Effector memory CD8-positive, alpha-beta T cell (primary cell): ENCODE measurements at regions not wholly inside any gene's neighbourhood (a gene's known extent, or its start where the extent isn't known, plus 50 kb on each side); places are given as distances from the start of the nearest gene placed in this dataset.

ENCODE experiments used
- ATAC-seq: fragments of 150-1000 bp; cut with Tn5 transposase; replicated peaks from 2 replicates; pipeline ENCODE4 v1.10.0; 2021; ENCODE audit warnings: mild to moderate bottlenecking, moderate library complexity
- DNase-seq, 3 experiments: peaks; one replicate each; pipeline ENCODE4 v3.0.0; 2021
- H3K27ac Mint-ChIP-seq, 2 donors: one replicate each; pipeline ENCODE4 v1.8.0; 2022; ENCODE audit warnings: mild to moderate bottlenecking in 2 of 2, mixed read lengths in 2 of 2, moderate library complexity in 2 of 2
- H3K27me3 Mint-ChIP-seq, 2 donors: one replicate each; pipeline ENCODE4 v1.8.0; 2022; ENCODE audit warnings: mixed read lengths in 2 of 2
- H3K36me3 Mint-ChIP-seq: one replicate; pipeline ENCODE4 v1.8.0; 2022; ENCODE audit warnings: mild to moderate bottlenecking, moderate library complexity, mixed read lengths; ENCODE audit not compliant: insufficient read depth
- H3K4me1 Mint-ChIP-seq, 2 donors: one replicate each; pipeline ENCODE4 v1.8.0; 2022; ENCODE audit warnings: low read depth in 2 of 2, mixed read lengths in 2 of 2
- H3K4me3 Mint-ChIP-seq, 2 donors: one replicate each; pipeline ENCODE4 v1.8.0; 2022; ENCODE audit warnings: mild to moderate bottlenecking in 2 of 2, mixed read lengths in 2 of 2, moderate library complexity in 2 of 2
- H3K9me3 Mint-ChIP-seq, 2 donors: one replicate each; pipeline ENCODE4 v1.8.0; 2022; ENCODE audit warnings: mixed read lengths in 2 of 2

DNA sequence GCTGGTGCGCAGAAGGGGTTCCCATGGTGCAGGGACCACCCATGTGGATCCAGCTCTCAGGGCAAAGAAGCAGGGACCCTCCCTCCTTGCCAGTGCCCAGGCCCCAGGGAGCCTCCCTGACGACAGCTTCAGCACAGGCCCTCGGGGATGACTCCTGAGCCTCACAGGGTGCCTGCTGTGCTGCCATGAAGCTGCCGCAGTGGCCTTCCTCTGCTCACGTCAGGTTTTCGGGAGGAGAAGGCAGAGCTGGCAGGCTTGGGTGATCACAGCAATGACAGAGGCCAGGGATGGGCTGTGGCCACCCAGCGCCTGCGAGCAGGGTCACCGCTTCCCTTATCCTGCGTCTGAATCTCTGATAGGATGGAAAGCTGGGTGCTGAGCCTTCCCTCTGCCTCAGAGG is 276.2 kb downstream of the BRD1 start:
- H3K4me1 Mint-ChIP-seq: no peaks in the 10 kb centered on the region
- no peak for ATAC-seq
- H3K27ac Mint-ChIP-seq: no peak overlapping the region
- no peaks in the 10 kb centered on the region for H3K36me3 Mint-ChIP-seq
- no peak overlapping the region for H3K4me3 Mint-ChIP-seq
- peaks cover 3 to 5% of the 10 kb centered on the region in 2 donors for H3K9me3 Mint-ChIP-seq
- H3K27me3 Mint-ChIP-seq: no peaks in the 10 kb centered on the region
- DNase-seq: no peak

DNA sequence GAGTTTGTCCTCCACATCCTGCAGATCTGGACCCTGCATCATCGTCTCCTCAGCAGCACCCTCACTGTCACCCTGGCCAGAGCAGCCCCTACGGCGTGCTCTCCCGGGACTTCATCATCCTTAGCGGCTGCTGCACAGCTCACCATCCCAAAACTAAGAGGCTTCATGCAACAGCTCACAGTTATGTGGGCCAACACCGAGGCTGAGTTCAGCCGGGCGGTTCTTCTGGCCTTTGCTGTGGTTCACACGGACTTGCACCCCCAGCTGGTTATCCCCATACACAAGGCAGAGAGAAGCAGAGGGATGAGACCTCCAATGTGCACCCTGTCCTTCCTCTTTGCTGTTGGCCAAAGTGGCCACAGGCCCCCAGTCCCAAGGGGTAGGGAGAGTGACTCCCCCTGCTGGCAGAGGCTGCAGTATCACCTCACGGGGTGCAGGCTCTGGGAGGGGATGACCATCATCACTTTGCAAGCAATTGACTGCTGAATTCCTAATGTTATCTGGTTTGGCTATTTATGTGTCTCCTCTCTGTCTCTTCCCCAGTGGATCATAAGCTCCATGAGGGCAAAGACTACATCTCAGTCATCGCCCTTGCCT is 276.8 kb downstream of the BRD1 start:
- no peak overlapping the region for H3K4me3 Mint-ChIP-seq
- H3K27me3 Mint-ChIP-seq: no peaks in the 10 kb centered on the region
- no peak for ATAC-seq
- no peaks in the 10 kb centered on the region for H3K4me1 Mint-ChIP-seq
- peaks cover 3 to 5% of the 10 kb centered on the region in 2 donors for H3K9me3 Mint-ChIP-seq
- H3K27ac Mint-ChIP-seq: peak overlapping the region in 1 of 2 donors; percentile 72
- DNase-seq: no peak
- H3K36me3 Mint-ChIP-seq: no peaks in the 10 kb centered on the region

DNA sequence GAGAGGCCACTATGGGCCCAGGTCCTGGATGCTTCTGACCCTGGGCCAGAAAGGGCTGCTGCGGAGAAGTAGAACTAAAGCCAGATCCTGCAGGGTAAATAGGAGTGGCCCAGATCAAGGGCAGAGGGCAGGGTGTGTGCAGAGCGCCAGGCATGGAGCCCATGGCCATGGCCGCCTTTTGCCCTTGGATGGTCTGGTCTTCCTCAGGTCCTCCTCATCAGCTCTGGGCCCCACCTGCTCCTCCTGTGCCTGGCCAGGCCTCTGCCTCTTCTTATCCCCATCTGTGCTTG is 277.6 kb downstream of the BRD1 start:
- no peaks in the 10 kb centered on the region for H3K4me1 Mint-ChIP-seq
- no peak for DNase-seq
- H3K27me3 Mint-ChIP-seq: no peaks in the 10 kb centered on the region
- H3K4me3 Mint-ChIP-seq: no peak overlapping the region
- no peak overlapping the region for H3K27ac Mint-ChIP-seq
- H3K9me3 Mint-ChIP-seq: peaks cover 3 to 5% of the 10 kb centered on the region in 2 donors
- ATAC-seq: no peak
- no peaks in the 10 kb centered on the region for H3K36me3 Mint-ChIP-seq

DNA sequence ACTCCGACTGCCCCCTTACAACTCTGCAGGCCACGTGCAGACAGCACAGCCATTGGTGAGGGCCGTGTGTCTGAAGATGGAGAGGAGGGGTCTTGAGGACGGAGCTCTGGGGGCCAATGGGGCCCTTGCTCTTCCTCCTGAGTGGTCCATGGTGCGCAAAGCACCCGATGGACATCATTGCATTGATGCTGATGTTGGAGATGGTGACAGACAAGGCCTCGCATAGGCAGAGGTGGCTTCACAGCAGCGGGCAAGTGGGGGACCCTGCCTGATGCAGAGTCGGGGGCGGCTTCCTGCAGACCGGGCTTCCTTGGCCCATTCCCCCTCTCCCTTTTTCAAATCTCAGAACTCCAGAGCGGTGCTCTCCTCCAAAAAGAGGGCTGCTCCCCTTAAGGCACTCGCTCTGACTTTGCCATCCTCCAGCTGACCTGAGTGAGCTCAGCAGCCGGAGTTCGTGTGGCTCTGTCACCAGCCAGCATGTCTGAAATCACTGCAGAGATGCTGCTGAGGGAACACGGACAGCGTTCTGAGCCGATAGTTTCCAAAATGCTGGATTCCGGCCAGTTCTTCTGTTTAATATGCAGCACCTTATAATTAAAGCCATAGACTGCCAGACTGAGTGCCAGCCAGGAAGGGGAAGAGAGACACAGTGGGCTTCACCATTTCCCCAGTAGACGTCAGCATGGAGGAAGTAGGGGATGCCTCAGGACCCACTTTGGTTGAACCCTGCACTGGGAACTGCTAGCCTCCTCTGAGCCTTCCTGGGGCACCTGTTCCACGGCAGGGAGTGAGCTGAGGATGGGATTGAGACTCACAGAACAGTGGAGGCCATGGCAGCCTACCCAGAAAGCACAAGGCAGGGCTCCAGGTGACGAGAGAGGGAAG is 278.2 kb downstream of the BRD1 start:
- DNase-seq: no peak
- H3K27me3 Mint-ChIP-seq: no peaks in the 10 kb centered on the region
- no peak overlapping the region for H3K4me3 Mint-ChIP-seq
- no peaks in the 10 kb centered on the region for H3K4me1 Mint-ChIP-seq
- no peaks in the 10 kb centered on the region for H3K36me3 Mint-ChIP-seq
- no peak overlapping the region for H3K27ac Mint-ChIP-seq
- peaks cover 3 to 5% of the 10 kb centered on the region in 2 donors for H3K9me3 Mint-ChIP-seq
- no peak for ATAC-seq

DNA sequence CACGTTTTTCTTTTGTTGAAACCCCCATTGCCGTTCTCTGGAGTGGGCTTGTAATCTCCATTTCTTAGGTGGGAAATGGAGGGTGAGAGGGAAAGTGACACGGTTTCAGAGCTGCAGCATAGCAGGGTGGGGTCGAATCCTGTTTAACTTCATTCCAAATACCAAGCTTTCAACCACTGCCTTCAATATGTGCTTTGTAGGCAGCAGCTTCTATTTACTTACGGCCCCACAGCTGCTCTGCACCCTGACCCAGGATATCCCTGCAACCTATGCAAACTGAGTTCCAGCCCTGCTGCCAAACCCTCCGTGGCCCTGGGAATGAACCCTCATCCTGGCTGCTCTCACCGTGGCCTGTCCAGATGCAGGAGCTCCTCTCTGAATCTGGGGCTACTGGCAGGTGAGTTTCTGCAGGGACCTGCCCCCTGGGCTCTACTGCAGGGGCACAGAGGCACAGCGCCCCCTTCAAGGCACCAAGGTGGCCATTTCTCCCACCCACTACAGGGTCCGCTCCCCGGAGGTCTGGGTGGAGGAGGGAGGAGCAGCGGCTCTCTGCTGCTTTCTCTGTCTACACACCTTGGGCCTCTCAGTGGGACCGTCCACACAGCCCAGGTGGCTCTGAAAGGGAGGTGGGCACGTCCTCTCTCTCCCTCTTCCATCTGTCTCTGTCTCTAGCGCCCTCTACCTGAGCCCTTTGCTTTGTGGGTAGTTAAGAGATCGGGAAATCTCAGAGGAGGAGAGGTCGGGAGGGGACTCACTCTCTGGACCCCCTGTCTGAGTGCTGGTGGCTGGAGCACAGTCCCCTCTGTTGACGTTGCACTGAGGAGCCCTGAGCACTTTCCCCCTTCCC is 279.1 kb downstream of the BRD1 start:
- Mint-ChIP-seq H3K36me3 (no peaks in the 10 kb centered on the region), H3K9me3 (peaks cover 3 to 5% of the 10 kb centered on the region in 2 donors), H3K4me1 (no peaks in the 10 kb centered on the region), H3K27me3 (no peaks in the 10 kb centered on the region), H3K4me3 (no peak overlapping the region), H3K27ac (no peak overlapping the region)
- no peak for ATAC-seq
- no peak for DNase-seq

DNA sequence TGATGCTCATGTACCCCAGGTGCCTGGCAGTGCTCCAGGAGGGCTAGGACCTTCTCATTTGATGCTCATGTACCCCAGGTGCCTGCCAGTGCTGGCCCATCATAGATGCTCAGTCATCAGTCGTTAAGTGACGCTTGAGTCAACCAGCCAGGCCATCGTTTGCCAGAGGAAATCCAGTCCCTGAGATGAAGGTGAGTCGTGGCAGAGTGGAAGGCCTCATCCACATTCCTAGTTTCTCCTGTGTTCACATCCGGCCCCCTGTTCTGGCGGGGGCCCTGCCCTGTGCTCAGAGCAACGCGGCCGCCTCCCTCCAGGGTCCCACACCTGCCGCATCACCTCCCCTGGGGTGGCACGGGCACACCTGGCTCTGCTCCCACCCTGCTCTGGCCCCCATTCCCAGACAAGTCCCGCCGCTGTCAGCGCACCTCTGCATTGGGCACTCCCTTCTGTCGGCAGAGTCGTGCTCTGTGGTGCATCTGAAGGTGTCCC is 279.9 kb downstream of the BRD1 start:
- Mint-ChIP-seq H3K36me3 (no peaks in the 10 kb centered on the region), H3K9me3 (peaks cover 3 to 5% of the 10 kb centered on the region in 2 donors), H3K4me3 (no peak overlapping the region), H3K27ac (no peak overlapping the region), H3K27me3 (no peaks in the 10 kb centered on the region), H3K4me1 (no peaks in the 10 kb centered on the region)
- no peak for DNase-seq
- no peak for ATAC-seq

DNA sequence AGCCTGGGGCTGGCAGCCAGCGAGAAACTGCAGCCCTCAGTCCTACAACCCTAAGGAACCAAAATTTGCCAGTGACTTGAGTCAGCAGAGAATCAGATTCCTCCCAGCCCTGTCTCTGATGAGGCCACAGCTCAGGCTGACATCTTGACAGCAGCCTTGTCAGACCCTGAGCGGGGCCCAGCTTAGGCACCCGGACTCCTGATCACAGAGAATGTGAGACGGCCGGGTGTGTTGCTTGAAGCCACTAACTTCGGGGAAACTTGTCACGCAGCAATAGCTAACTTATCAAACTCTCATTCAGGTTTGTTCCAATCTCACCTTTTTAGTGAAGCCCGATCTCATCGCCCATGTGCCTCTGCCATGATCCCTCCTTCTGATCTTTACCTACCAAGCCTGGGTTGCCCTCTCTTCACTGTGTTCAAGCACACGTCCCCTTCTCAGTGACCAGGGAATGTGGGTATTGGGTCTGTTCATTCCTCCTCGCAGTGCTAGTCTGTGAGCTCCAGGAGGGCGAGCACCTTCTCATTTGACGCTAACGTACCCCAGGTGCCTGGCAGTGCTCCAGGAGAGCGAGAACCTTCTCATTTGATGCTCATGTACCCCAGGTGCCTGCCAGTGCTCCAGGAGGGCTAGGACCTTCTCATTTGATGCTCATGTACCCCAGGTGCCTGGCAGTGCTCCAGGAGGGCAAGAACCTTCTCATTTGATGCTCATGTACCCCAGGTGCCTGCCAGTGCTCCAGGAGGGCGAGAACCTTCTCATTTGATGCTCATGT is 280.7 kb downstream of the BRD1 start:
- Mint-ChIP-seq H3K4me3 (no peak overlapping the region), H3K27ac (no peak overlapping the region)

DNA sequence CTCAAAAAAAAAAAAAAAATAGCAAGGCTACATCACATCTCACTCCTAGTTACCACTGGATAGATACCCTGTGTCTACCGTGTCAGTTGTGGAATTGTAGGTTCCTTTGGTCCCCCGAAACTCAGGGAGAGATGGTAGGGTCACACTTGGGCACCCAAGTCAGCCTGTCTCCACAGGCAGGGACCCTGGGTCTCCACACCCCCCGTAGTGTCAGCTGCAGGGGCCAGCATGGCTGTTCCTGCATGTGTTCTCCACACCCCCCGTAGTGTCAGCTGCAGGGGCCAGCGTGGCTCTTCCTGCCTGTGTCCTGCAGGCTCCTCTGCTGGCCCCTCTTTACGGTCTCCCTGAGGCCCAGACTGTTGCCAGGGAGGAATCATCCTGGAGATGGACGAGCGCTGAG is 282.1 kb downstream of the BRD1 start:
- no peaks in the 10 kb centered on the region for H3K27me3 Mint-ChIP-seq
- H3K27ac Mint-ChIP-seq: no peak overlapping the region
- H3K9me3 Mint-ChIP-seq: no peaks in the 10 kb centered on the region
- no peaks in the 10 kb centered on the region for H3K36me3 Mint-ChIP-seq
- no peaks in the 10 kb centered on the region for H3K4me1 Mint-ChIP-seq
- DNase-seq (no peak), ATAC-seq (no peak)
- no peak overlapping the region for H3K4me3 Mint-ChIP-seq

More for the DNA sequence above, 280.7 kb downstream of the BRD1 start:
- ATAC-seq (no peak), DNase-seq (no peak)
- H3K9me3 Mint-ChIP-seq: peaks cover 3 to 5% of the 10 kb centered on the region in 2 donors
- H3K4me1 Mint-ChIP-seq: no peaks in the 10 kb centered on the region
- no peaks in the 10 kb centered on the region for H3K27me3 Mint-ChIP-seq
- no peaks in the 10 kb centered on the region for H3K36me3 Mint-ChIP-seq

DNA sequence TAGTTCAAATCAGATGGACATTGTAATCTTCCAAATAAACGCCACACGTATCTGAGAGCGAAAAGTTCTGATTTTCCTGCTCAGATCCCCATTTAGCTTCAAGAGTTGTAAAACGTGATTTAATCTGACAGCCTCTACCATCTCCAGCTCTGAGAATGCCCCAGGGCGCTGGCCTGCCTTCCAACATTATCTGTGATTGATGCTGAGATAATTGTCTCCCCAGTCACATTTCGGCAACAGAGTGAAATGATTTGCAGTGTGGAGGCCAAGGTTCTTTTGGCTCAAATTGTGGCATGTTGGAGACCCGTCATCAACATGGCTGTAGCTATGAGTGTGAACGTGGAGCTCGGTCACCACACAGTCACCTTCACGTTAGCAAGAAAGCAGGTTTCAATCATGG is 283.4 kb downstream of the BRD1 start:
- ATAC-seq: no peak
- Mint-ChIP-seq H3K4me3 (no peak overlapping the region), H3K27me3 (no peaks in the 10 kb centered on the region), H3K36me3 (no peaks in the 10 kb centered on the region), H3K27ac (no peak overlapping the region), H3K9me3 (no peaks in the 10 kb centered on the region), H3K4me1 (no peaks in the 10 kb centered on the region)
- no peak for DNase-seq

DNA sequence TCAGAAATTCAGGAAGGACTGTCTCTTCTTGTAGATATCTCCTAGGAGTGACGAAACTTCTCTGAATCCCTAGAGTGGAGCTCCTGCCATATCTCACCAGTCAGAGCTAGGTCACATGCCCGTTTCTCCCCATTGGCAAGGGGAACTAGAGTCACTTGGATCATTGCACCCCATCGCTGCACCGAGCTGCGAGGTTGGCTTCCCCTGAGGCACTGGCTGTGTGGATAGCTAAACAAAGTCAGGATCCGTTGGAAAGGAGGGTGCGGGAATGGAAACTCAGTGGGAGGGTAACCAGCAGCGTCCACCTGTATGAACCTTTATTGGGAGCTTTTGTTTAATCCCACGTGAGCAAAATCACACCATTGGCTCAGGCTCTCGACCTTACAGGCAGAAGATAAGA is 283.8 kb downstream of the BRD1 start:
- H3K27ac Mint-ChIP-seq: no peak overlapping the region
- no peaks in the 10 kb centered on the region for H3K36me3 Mint-ChIP-seq
- ATAC-seq (no peak), DNase-seq (no peak)
- no peak overlapping the region for H3K4me3 Mint-ChIP-seq
- no peaks in the 10 kb centered on the region for H3K9me3 Mint-ChIP-seq
- no peaks in the 10 kb centered on the region for H3K4me1 Mint-ChIP-seq
- H3K27me3 Mint-ChIP-seq: no peaks in the 10 kb centered on the region

DNA sequence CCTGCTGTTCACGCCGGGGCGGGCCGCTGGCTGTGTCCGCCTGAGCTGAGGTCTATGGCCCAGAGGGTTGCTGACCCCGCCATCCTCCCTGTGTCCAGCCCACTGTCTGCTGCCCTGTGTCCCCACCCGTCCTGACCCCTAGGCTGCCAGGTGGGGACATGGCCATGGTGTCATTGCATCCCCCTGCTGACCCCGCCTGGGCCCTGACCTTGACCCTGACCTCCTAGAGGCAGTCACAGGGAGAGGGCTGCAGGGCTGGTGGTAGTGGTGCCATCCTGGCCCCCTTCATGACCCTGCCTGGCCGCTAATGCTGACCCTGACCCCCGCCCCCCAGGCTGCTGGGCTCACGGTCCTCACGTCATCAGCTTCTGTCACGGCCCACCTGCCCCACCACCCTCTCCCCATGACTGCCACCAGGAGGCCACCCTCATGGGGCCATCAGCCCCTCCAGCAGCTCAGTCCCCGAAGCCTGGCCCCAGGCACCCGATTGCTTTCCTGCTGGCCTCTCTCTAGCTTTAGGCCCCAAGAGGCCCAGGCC is 285.9 kb downstream of the BRD1 start:
- no peaks in the 10 kb centered on the region for H3K27me3 Mint-ChIP-seq
- no peaks in the 10 kb centered on the region for H3K4me1 Mint-ChIP-seq
- no peak overlapping the region for H3K27ac Mint-ChIP-seq
- ATAC-seq (no peak), DNase-seq (no peak)
- H3K36me3 Mint-ChIP-seq: no peaks in the 10 kb centered on the region
- no peak overlapping the region for H3K4me3 Mint-ChIP-seq
- H3K9me3 Mint-ChIP-seq: no peaks in the 10 kb centered on the region

DNA sequence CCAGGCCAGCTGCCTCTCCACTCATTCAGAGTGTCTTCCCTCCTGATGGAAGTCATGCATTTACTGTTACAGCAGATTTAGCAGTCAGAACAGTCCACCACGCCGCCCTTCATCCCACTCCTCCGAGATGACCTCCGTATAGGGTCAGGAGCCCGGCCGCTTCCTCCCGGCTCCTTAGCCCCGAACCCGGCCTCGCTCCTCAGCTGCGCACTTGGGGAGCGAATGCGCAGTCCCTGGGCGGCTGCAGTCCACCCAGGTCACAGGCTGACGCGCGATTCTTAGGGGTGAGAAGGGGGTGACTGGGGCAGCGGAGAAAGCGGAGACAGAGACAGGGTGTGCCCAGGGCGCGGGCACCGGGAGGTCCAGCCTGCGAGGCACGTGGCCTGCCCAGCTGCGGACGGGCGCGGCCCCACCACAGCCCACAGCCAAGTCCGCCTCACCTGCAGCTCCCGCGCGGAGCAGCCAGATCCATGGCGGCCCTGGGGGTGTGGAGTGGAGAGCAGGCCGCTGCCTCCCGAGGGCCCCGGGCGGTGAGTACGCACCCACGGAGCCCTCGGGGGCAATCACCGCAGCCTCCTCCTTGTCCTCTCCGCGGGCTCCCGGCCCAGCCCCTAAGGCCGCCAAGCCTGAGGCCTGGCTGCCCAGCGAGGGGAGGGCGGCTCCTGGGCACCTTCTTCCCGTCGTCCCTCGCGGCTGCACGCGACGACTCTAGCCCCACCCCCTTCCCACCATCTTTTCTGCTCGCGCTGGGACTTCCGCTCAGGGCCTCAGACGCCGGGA is 286.6 kb downstream of the BRD1 start:
- no peaks in the 10 kb centered on the region for H3K27me3 Mint-ChIP-seq
- no peak overlapping the region for H3K4me3 Mint-ChIP-seq
- peaks cover 2% of the 10 kb centered on the region for H3K36me3 Mint-ChIP-seq
- no peaks in the 10 kb centered on the region for H3K9me3 Mint-ChIP-seq
- DNase-seq (no peak), ATAC-seq (no peak)
- no peak overlapping the region for H3K27ac Mint-ChIP-seq
- no peaks in the 10 kb centered on the region for H3K4me1 Mint-ChIP-seq
